ENCODE measurements at regions not wholly inside any gene's neighbourhood (a gene's known extent, or its start where the extent isn't known, plus 50 kb on each side); places are given as distances from the start of the nearest gene placed in this dataset.
"Not testable (repeated sequence)": the region's sequence is repeated elsewhere in the genome, so short reads cannot be mapped to it uniquely, and the experiment has no call there.

GRCh38 chr16:86232496-86232895 is 277.8 kb upstream of the FOXF1 start:
- Histone ChIP-seq H3K9me3 (ENCODE audit: low read depth, low read length) (no peaks in the 10 kb centered on the region), H2AFZ (ENCODE audit: low read length) (no peak overlapping the region), H3K79me2 (ENCODE audit: insufficient read depth, low read length) (no peaks in the 10 kb centered on the region), H3K4me1 (ENCODE audit: insufficient read depth, low read length) (peaks cover 4% of the 10 kb centered on the region), H3K4me2 (ENCODE audit: insufficient read depth, low read length) (no peak overlapping the region), H4K20me1 (ENCODE audit: insufficient read depth, low read length) (no peaks in the 10 kb centered on the region), H3K36me3 (ENCODE audit: insufficient read depth, low read length) (no peaks in the 10 kb centered on the region), H3K27ac (ENCODE audit: low read depth, low read length) (no peak overlapping the region), H3K27me3 (ENCODE audit: insufficient read depth, low read length) (peaks cover 27% of the 10 kb centered on the region), H3K4me3 (ENCODE audit: insufficient read depth, low read length) (no peak overlapping the region)
- DNase-seq (ENCODE audit: insufficient read length, low spot score, missing footprints), result no peak
- no peak for TF ChIP-seq CTCF (IDR thresholded peaks at IDR 0.05; ENCODE audit: extremely low read depth, low read depth, low read length)

- H2AFZ ChIP-seq (ENCODE audit: low read length); H3K4me3 ChIP-seq (ENCODE audit: insufficient read depth, low read length); H3K4me2 ChIP-seq (ENCODE audit: insufficient read depth, low read length); H4K20me1 ChIP-seq (ENCODE audit: insufficient read depth, low read length); H3K36me3 ChIP-seq (ENCODE audit: insufficient read depth, low read length); H3K27ac ChIP-seq (ENCODE audit: low read depth, low read length); H3K4me1 ChIP-seq (ENCODE audit: insufficient read depth, low read length); H3K9me3 ChIP-seq (ENCODE audit: low read depth, low read length); DNase-seq (ENCODE audit: insufficient read length, low spot score, missing footprints); H3K79me2 ChIP-seq (ENCODE audit: insufficient read depth, low read length): not testable (repeated sequence)
- peaks cover 22% of the 10 kb centered on the region for H3K27me3 ChIP-seq (ENCODE audit: insufficient read depth, low read length)
Measured at GRCh38 chr16:86233506-86233905, 276.8 kb upstream of the FOXF1 start.

GRCh38 chr16:86239381-86239780 is 270.9 kb upstream of the FOXF1 start:
- Histone ChIP-seq H3K27me3 (ENCODE audit: insufficient read depth, low read length) (peaks cover 27% of the 10 kb centered on the region), H3K4me2 (ENCODE audit: insufficient read depth, low read length) (no peak overlapping the region), H3K4me3 (ENCODE audit: insufficient read depth, low read length) (no peak overlapping the region), H3K27ac (ENCODE audit: low read depth, low read length) (no peak overlapping the region), H3K36me3 (ENCODE audit: insufficient read depth, low read length) (no peaks in the 10 kb centered on the region), H3K4me1 (ENCODE audit: insufficient read depth, low read length) (no peaks in the 10 kb centered on the region), H2AFZ (ENCODE audit: low read length) (no peak overlapping the region), H3K79me2 (ENCODE audit: insufficient read depth, low read length) (no peaks in the 10 kb centered on the region), H3K9me3 (ENCODE audit: low read depth, low read length) (no peaks in the 10 kb centered on the region), H4K20me1 (ENCODE audit: insufficient read depth, low read length) (no peaks in the 10 kb centered on the region)
- DNase-seq (ENCODE audit: insufficient read length, low spot score, missing footprints), result no peak
- no peak for TF ChIP-seq CTCF (IDR thresholded peaks at IDR 0.05; ENCODE audit: extremely low read depth, low read depth, low read length)

- H3K36me3 ChIP-seq (ENCODE audit: insufficient read depth, low read length), result no peaks in the 10 kb centered on the region
- no peaks in the 10 kb centered on the region for H4K20me1 ChIP-seq (ENCODE audit: insufficient read depth, low read length)
- no peak for DNase-seq (ENCODE audit: insufficient read length, low spot score, missing footprints)
- peaks cover 27% of the 10 kb centered on the region for H3K27me3 ChIP-seq (ENCODE audit: insufficient read depth, low read length)
- no peaks in the 10 kb centered on the region for H3K79me2 ChIP-seq (ENCODE audit: insufficient read depth, low read length)
- H2AFZ ChIP-seq (ENCODE audit: low read length), result no peak overlapping the region
- H3K4me1 ChIP-seq (ENCODE audit: insufficient read depth, low read length), result no peaks in the 10 kb centered on the region
- H3K4me3 ChIP-seq (ENCODE audit: insufficient read depth, low read length), result no peak overlapping the region
- no peaks in the 10 kb centered on the region for H3K9me3 ChIP-seq (ENCODE audit: low read depth, low read length)
- no peak overlapping the region for H3K4me2 ChIP-seq (ENCODE audit: insufficient read depth, low read length)
- TF ChIP-seq CTCF (IDR thresholded peaks at IDR 0.05; ENCODE audit: extremely low read depth, low read depth, low read length), result no peak
- H3K27ac ChIP-seq (ENCODE audit: low read depth, low read length), result no peak overlapping the region
Measured at GRCh38 chr16:86240716-86241363, 269.5 kb upstream of the FOXF1 start.
